B cell (primary cell): ENCODE measurements at regions not wholly inside any gene's neighbourhood (a gene's known extent, or its start where the extent isn't known, plus 50 kb on each side); places are given as distances from the start of the nearest gene placed in this dataset.

ENCODE experiments used
- ATAC-seq: fragments of 200-7000 bp; cut with Tn5 transposase; one replicate; pipeline ENCODE4 v1.10.0; 2021; ENCODE audit warnings: low read depth, mild to moderate bottlenecking, moderate number of reproducible peaks, moderate library complexity
- CTCF ChIA-PET: fragments of 350-600 bp; sonication (Branson Sonifier 250); formaldehyde crosslinking; loops from one replicate; lab custom pipeline; 2021; ENCODE audit warnings: antibody characterized with exemption, inconsistent platforms; lab: Charles Lee
- POLR2A ChIA-PET: fragments of 350-600 bp; sonication (Branson Sonifier 250); formaldehyde crosslinking; loops from one replicate; lab custom pipeline; 2021; ENCODE audit warnings: antibody characterized with exemption; lab: Charles Lee
- DNase-seq: peaks from one replicate; pipeline ENCODE4 v3.0.0; 2013
- H2AFZ ChIP-seq: 2 replicates; pipeline ENCODE4 v1.6.1; 2012; ENCODE audit warnings: mild to moderate bottlenecking, low read depth, low read length; ENCODE audit not compliant: insufficient read depth, poor library complexity, severe bottlenecking
- H3K27ac ChIP-seq, 2 donors: 1 replicate in 1 of 2; 2 replicates in 1 of 2; pipeline ENCODE4 v1.5.1; 2012 to 2013; ENCODE audit warnings: low read length in 2 of 2, mild to moderate bottlenecking in 2 of 2, moderate library complexity in 1 of 2
- H3K27me3 ChIP-seq, 4 experiments: fragments of 200-600 bp in 1 of 4; sonication (generic) in 1 of 4; replicated peaks in 1 of 4; 1 replicate in 2 of 4; 2 replicates in 2 of 4; pipeline versions ENCODE4 v1.6.1 to v1.7.0; 2013 to 2016; ENCODE audit warnings: low read length in 3 of 4, mild to moderate bottlenecking in 2 of 4, mixed read lengths in 1 of 4, moderate library complexity in 1 of 4; ENCODE audit not compliant: insufficient read depth in 4 of 4, control insufficient read depth in 3 of 4; ENCODE audit errors: control extremely low read depth in 1 of 4
- H3K36me3 ChIP-seq, 2 experiments: replicated peaks in 1 of 2; 1 replicate in 1 of 2; 2 replicates in 1 of 2; pipeline versions ENCODE4 v1.6.1 to v1.7.1; 2013; ENCODE audit warnings: low read length in 1 of 2; ENCODE audit not compliant: insufficient read depth in 2 of 2, control insufficient read depth in 1 of 2; ENCODE audit errors: control extremely low read depth in 1 of 2, extremely low read depth in 1 of 2
- H3K4me1 ChIP-seq, 2 donors: fragments of 200-600 bp in 1 of 2; sonication (generic) in 1 of 2; 1 replicate in 1 of 2; 2 replicates in 1 of 2; pipeline versions ENCODE4 v1.5.1 to v1.6.1; 2013 to 2017; ENCODE audit warnings: low read length in 2 of 2; ENCODE audit not compliant: control insufficient read depth in 2 of 2, insufficient read depth in 2 of 2
- H3K4me2 ChIP-seq: replicated peaks from 2 replicates; pipeline ENCODE3; 2012; ENCODE audit warnings: mild to moderate bottlenecking, low read depth, low read length; ENCODE audit not compliant: poor library complexity, severe bottlenecking
- H3K4me3 ChIP-seq, 5 experiments: fragments of 200-600 bp in 1 of 5; sonication (generic) in 1 of 5; 1 replicate in 3 of 5; 2 replicates in 2 of 5; pipeline versions ENCODE4 v1.5.1 to v1.7.0; 2011 to 2016; ENCODE audit warnings: low read length in 4 of 5, mild to moderate bottlenecking in 4 of 5, low read depth in 2 of 5, control low read depth in 1 of 5, moderate library complexity in 1 of 5; ENCODE audit not compliant: insufficient read depth in 1 of 5; ENCODE audit errors: control extremely low read depth in 1 of 5, extremely low read depth in 1 of 5
- H3K79me2 ChIP-seq: fragments of 200-600 bp; sonication (generic); one replicate; pipeline ENCODE4 v1.6.0; 2016; ENCODE audit warnings: low read length; ENCODE audit not compliant: control insufficient read depth, insufficient read depth
- H3K9ac ChIP-seq: fragments of 200-600 bp; sonication (generic); 2 replicates; pipeline ENCODE4 v1.6.1; 2017; ENCODE audit warnings: mild to moderate bottlenecking, low read length, moderate library complexity
- H3K9me3 ChIP-seq, 3 donors: one replicate each; pipeline versions ENCODE4 v1.6.1 to v1.7.1; 2013; ENCODE audit warnings: low read length in 2 of 3; ENCODE audit not compliant: control insufficient read depth in 2 of 3, insufficient read depth in 1 of 3; ENCODE audit errors: control extremely low read depth in 1 of 3
- H4K20me1 ChIP-seq: 2 replicates; pipeline ENCODE4 v1.6.0; 2012; ENCODE audit warnings: mild to moderate bottlenecking, low read length; ENCODE audit not compliant: insufficient read depth, control insufficient read depth, poor library complexity, severe bottlenecking
- H3K27ac Mint-ChIP-seq: one replicate; pipeline ENCODE4 v1.8.0; 2021; ENCODE audit warnings: mixed read lengths
- H3K27me3 Mint-ChIP-seq: one replicate; pipeline ENCODE4 v1.8.0; 2021; ENCODE audit warnings: mixed read lengths
- H3K4me1 Mint-ChIP-seq: one replicate; pipeline ENCODE4 v1.8.0; 2021; ENCODE audit warnings: mixed read lengths
- H3K4me3 Mint-ChIP-seq: one replicate; pipeline ENCODE4 v1.8.0; 2021; ENCODE audit warnings: mixed read lengths
- H3K9me3 Mint-ChIP-seq: one replicate; pipeline ENCODE4 v1.8.0; 2022; ENCODE audit warnings: mixed read lengths; ENCODE audit not compliant: insufficient read depth
- CTCF ChIP-seq: fragments of 200-600 bp; IDR thresholded peaks from one replicate; pipeline ENCODE4 v1.8.0; 2022; ENCODE audit warnings: antibody characterized with exemption, mild to moderate bottlenecking
- EZH2 ChIP-seq: IDR thresholded peaks from 2 replicates; pipeline ENCODE4 v1.6.1; 2012; ENCODE audit warnings: borderline replicate concordance, low read depth, mild to moderate bottlenecking, moderate library complexity, low read length; ENCODE audit not compliant: insufficient read depth, poor library complexity, severe bottlenecking
- WGBS: methylation state at CpG from one replicate; pipeline ENCODE4 v1.1.5; 2013; ENCODE audit warnings: missing lambda C conversion rate; ENCODE audit not compliant: insufficient coverage; 5-methylcytosine and 5-hydroxymethylcytosine counted together
- intact Hi-C: fragments of 100-400 bp; cut with micrococcal nuclease; formaldehyde crosslinking; loops from one replicate; pipeline ENCODE4 v1.10.0; 2022

GRCh38 chr7:10257438-10257837 is 716.2 kb upstream of the PHF14 start:
- DNase-seq = no peak
- WGBS = 100% methylated on average over 1 of the region's 5 CpGs
- Histone ChIP-seq H3K4me3 (no peak overlapping the region), H3K36me3 (no peaks in the 10 kb centered on the region), H4K20me1 (no peaks in the 10 kb centered on the region), H3K27me3 (no peaks in the 10 kb centered on the region), H3K27ac (no peak overlapping the region), H3K9ac (no peak overlapping the region), H3K4me1 (no peaks in the 10 kb centered on the region), H3K9me3 (no peaks in the 10 kb centered on the region), H3K79me2 (no peaks in the 10 kb centered on the region), H2AFZ (no peak overlapping the region), H3K4me2 (no peak overlapping the region)
- Mint-ChIP-seq H3K4me1 (no peaks in the 10 kb centered on the region), H3K9me3 (peaks cover 2% of the 10 kb centered on the region), H3K27me3 (no peaks in the 10 kb centered on the region), H3K27ac (no peak overlapping the region), H3K4me3 (no peak overlapping the region)
- TF ChIP-seq CTCF (no peak), EZH2 (no peak)
- ChIA-PET POLR2A (no interaction called here), CTCF (no interaction called here)
- intact Hi-C loops = no loop called here
- ATAC-seq = no peak

- no peak overlapping the region for H3K27ac ChIP-seq
- ChIA-PET CTCF (no interaction called here), POLR2A (no interaction called here)
- no peak overlapping the region for H3K9ac ChIP-seq
- no peak overlapping the region for H3K4me3 ChIP-seq
- H3K79me2 ChIP-seq = no peaks in the 10 kb centered on the region
- ATAC-seq (no peak), DNase-seq (no peak)
- Mint-ChIP-seq H3K27me3 (no peaks in the 10 kb centered on the region), H3K4me3 (no peak overlapping the region), H3K27ac (no peak overlapping the region), H3K9me3 (no peaks in the 10 kb centered on the region), H3K4me1 (no peaks in the 10 kb centered on the region)
- no peaks in the 10 kb centered on the region for H3K27me3 ChIP-seq
- H2AFZ ChIP-seq = no peak overlapping the region
- H3K9me3 ChIP-seq = no peaks in the 10 kb centered on the region
- no peak for TF ChIP-seq CTCF
- TF ChIP-seq EZH2 = no peak
- H3K36me3 ChIP-seq = no peaks in the 10 kb centered on the region
- no peak overlapping the region for H3K4me2 ChIP-seq
- no peaks in the 10 kb centered on the region for H4K20me1 ChIP-seq
- no peaks in the 10 kb centered on the region for H3K4me1 ChIP-seq
- no CpG with 5 or more reads among the region's 2 CpGs for WGBS
- intact Hi-C loops = no loop called here
These were observed 706.7 kb upstream of the PHF14 start for GRCh38 chr7:10266976-10267375.
